Activated T-cell treated with anti-CD3 and anti-CD28 coated beads for 1 hour (primary cell): ENCODE measurements at regions not wholly inside any gene's neighbourhood (a gene's known extent, or its start where the extent isn't known, plus 50 kb on each side); places are given as distances from the start of the nearest gene placed in this dataset.

Experiments used
- DNase-seq: peaks from one replicate; pipeline ENCODE4 v3.0.0-alpha.2; 2020; ENCODE audit warnings: low read depth

DNA sequence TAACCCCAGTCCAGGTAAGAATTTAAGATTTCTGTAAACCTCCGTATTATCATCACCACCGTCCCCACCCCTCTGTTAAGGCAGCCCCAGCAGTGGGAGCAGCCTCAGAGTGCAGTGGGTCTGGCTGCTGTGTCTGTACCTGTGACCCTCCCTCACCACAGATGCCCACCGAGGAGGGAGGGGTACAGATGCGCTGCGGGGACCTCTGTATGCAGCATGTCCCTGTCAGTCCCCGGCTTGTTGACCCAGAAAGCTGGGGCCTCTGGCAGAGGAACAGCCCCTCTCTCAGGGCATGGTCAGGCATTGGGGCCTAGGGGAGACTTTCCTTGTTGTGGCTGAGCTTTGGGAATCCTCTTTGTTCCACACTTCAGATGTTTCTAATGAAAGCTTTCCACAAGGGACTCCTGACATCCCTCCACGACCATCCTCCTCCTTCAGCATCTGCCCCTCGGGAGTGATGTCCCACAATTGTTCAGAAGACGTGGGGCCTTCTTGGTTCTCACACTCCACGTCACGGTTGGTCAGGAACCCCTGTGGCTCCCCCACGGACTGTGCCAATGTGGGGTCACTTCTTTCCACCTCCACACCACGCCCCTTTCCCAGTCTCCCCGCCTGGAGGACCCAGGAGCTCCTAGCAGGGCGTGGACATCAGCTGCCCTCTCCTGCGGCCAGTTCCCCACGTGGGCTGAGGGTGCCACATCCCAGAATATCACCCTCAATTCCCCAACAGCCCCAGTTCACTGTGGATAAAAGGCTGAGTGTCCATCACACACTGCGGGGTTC, 384.2 kb upstream of the MYT1L start:
- no peak for DNase-seq

DNA sequence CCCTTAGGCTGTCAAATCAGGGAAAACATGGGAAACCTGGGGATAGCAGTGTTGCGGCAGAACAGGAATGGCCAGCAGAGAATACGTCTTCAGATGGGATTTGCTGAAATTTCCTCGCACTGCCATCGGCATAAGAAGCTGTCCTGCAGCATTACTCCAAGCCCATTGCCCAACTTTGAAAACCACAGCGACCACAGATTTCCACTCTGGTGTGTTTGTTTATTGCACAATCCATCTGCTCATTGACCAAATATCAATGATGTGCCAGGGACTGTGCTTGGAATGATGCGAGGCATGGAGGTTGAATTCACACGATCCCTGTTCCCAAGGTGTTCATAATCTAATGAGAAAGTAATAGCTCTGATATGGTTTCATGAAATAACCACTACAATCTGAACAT, 383.3 kb upstream of the MYT1L start:
- no peak for DNase-seq

DNA sequence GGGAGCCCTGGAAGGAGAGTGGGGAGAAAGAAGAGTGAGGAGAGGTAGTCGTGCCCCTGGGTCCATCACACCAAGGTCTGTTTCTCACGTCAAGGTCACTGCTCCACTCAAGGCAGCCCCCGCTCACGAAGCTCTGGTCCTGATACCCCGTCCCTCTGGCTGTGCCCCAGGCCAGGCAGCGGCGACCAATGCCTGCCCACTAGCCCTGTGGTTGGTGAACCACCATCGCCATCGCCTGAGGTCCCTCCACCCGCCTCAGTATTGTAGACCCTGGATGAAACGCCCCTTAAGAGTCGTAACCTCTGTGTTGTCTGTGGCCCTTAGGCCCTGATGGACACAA, 378.3 kb upstream of the MYT1L start:
- no peak for DNase-seq

DNA sequence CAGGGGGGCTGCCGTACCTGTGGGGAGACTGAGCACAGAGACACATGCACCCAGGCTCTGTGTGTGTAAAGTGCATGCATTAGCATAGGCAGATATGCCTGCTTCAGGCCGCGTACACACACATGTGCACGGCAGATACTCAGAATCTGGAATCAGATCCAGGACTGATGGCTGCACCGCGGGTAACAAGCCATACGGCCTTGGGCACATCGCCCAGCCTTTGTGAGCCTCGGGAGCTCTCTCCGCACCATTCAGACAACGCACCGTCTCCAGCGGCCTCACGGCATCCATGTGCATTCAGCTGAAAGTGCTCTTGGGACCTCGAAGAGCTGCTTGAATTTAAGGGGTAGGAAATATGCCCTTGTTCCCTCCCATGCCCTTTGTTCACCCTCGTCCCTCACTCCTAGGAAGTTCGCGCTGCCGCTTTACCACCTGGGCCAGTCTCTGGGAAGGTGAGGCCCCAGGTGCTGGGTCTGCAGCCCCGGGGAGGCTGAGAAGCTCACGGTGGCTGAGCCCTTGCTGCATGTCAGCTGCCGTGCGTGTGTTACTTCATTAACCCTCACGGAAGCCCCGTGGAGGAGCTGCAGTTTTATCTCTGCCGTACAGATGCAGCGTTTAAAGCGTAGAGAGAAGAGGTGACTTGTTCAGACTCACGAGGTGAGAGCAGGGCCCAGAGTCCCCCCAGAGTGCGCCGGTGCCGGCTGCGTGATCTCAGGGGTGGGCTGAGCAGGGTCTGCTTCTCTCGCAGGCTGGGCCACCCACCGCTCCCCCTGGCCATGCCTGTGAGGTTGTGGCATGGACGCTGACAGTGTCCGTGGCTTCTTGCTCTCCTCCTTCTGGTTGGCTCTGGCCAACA, 377.7 kb upstream of the MYT1L start:
- no peak for DNase-seq

DNA sequence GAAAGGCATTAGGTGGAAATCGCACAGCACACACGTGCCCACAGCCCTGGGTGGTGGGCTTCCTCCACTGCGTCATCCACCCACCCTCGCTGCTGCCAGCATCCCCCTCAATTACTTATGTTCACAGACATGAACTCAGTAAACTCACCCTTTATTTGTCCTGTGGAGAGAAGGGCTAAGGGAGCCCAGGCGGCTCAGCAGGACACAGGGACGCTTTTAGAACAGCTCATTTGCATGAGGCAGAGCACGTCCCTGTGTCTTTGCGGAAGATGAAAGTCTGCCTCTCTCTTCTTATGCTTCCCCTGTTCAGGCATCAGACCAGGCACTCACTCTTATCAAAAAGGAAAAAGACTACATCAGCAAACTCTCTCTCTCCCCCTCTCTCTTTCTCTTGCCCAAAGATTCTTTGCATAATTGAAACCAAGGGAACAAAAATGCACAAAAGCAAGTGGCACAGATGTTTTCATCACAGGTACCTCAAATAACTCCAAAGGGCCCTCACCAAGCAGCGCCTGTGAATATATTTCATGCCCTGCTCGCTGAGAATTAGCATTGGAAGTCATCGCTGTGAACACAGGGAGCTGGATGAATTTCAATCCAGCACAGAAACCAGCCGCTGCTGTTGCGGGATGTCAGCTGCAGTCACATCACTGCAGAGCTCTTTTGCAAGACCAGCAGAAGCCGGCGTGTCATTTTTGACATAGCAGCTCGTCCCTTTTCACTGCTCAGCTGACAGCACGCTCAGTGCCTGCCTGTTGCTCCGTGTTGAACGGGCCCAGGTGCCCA, 376.3 kb upstream of the MYT1L start:
- no peak for DNase-seq

DNA sequence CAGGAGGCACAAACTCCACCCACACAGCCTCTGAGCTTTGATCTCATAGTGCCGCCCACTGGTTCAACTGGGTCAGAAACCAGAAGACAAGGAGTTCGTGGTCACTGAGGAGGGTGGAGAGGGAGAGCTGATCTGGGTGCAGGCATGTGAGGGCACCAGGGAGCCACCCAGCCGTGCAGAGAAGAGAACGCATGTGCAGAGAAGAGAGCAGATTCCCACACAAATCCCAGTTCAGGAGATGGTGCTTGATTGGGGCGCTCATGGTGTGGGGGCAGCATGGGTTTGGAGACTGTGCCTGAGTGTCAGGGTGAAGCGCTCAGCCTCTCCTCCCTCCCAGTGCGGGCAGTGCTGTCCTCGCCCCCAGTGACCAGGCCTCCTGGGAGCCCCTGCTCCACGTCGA, 375.2 kb upstream of the MYT1L start:
- DNase-seq: no peak

DNA sequence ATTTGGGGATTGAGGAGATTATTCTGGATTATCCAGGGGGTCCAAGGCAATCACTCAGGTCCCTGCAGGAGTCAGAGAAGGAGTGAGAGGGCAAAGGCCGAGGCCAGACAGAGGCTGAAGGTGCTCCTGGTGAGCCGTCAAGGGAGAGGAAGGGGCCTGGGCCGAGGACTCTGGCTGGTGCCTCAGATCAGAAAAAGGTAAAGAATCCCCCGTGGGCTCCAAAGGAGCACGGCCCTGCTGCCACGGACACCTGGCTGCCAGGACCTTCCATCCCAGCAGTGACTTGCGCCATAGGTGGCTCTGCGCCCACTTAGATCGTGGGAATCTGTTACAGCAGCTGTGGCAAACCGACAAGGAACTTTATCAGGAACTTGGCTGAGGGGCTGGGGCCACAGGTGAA, 374.8 kb upstream of the MYT1L start:
- DNase-seq: no peak

DNA sequence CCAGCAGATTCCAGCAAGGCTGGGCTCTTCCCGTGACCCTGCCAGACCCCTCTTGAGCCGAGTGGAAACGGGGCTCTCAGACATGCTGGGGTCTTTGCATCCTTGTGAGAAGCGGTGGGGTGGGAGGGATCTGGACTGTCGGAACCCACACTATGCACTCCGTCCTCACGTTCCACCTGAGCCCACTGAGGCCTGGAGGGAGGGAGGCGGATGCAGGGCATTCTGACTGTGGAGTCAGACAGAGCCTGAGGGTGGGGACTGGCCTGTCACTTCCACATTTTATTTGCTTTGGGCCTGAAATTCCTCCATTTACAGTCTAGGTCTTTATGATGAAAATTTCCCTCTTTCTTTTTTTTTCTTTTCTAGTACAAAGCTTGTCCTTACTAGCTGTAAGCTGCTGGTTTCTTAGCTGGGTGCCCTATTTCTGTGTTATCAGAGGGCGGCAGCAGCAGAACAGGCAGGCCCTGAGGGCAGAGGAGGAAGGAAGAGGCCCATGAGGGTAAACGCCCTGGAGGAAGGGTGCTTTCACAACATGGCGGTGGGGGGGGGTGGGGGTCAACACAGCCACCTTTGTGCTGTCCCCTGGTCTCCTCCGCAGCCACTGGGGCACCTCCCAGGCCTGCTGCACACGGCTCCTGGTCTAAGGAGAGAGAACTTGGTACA, 373.5 kb upstream of the MYT1L start:
- DNase-seq: no peak

DNA sequence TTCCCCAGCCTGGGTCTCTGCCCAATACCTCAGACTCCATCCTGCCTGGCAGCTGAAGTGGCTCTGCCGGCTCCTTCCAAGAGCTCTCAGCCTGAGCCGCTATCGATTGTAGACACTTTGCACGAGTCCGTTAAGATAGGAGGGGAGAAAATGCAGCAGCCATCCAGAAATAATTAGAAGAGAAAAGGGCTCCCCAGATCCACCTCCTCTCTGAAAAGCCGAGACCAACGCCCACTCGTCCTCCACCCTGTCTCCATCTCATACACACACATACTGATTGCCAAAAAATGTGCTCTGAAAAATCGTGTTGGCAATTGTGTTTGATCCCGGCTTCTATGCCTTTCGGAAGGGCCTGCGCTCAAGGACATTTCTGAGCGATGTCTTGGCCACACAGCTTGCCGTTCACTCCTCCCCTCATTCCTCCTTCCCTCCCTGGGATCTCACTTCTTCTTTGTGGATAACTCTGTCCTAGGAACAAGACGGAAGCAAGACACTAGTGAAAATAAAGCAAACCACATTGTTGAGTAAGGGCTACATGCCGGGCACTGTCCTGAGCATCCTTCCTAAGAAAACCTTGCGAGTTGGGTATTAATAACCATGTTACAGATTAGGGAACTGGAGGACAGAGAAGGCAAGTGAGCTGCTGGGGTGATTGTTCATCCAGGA, 372.8 kb upstream of the MYT1L start:
- no peak for DNase-seq

DNA sequence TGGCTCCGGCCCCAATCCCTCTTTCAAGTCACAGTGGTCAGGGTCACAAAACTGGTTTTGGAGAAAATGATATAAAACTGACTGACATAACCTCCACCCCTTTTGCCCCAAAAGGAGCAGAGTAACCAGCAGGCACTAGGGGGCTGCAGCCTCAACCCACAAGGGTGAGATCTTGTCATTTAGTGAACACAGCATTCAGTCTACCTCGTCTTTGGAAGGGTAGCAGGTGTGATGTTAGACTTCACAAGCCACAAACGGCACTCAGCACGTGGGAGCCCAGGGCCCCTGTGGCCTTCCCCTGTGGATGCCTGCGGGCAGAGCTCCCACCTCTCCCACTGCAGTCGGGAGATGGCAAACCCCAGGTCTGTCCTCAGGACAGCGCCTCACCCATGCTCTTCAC, 372.1 kb upstream of the MYT1L start:
- no peak for DNase-seq

DNA sequence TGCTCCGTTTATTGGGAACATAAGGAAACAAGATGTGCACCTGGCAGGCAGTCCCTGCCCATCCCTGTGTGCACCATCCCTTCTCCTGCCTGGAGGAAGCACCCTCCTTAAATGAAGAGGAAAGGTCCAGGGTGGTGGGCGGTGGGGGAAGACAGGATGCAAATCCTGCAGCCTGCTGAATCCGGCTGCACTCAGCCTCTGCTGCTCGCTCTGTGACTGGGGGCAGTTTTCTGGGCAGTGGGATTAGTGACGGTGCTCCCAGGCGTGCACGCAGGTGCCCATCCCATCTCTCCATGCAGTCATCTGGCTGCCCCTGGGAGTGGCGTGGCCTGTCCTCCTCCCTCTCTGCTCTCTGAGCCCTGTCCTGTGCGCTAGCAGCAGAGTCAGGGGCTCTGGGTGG, 371.3 kb upstream of the MYT1L start:
- no peak for DNase-seq

DNA sequence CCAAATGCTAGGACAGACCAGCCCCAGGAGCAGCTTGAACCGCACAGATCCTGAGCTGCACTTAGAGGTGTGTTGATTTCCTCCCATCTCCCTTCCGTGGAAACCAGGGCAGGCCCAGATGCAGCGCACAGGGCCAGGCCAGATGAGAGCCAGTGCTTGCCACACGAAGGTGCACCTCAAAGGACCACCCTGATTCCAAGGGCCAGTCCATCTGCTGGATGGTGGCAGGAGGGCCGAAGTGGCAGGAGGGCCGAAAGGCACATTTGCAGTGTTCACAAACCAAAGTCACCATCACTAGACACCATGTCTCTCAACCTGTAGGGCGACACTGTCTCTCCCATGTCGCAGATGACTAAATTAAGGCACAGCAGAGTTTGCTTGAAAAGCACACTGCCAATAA, 370.7 kb upstream of the MYT1L start:
- no peak for DNase-seq

DNA sequence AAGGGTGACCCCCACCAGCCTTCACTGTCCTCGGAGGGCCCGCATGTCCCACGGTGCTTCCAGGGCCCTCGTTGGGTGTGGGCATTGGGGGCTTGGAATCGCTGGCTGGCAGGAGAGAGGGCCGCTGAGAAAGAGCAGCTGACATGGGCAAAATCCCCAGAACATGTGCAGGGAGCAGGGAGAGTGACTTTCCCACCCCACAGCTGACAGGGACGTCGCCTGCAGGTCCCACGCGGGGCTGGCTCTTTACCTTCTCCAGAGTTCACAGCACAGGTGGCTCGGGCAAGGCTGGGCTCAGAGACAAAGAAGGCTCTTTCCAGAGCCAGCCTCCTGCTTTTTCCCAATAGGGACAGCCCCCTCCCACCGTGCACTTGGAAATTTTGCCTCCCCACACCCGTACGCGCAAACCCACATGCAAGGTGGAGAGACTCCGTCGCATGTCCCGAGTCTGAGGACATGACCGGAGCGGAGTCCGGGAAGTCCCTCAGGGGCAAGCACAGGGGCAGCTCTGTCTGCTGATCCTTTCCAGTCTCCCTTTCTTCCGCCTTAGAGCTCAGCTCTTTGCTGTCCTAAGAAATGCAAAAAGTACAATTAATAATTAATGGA, 370.2 kb upstream of the MYT1L start:
- DNase-seq: no peak

DNA sequence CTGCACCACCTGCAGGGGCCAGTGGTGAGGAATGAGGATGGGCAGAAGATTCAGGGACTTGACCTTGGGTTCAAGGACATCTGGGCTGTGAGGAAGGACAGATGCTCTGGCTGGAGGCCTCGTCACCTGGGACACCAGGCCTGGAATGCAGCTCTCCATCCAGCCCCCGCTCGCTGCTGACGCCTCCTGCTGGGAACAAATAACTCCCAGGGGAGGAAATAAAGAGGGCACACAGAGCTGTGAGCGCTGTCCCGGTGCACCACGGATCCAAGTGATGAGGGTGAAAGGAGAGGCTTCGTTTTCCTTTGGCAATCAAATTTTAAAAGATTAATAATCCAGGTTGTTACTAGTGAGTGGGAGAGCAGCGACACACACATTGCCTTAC, 368.0 kb upstream of the MYT1L start:
- no peak for DNase-seq

DNA sequence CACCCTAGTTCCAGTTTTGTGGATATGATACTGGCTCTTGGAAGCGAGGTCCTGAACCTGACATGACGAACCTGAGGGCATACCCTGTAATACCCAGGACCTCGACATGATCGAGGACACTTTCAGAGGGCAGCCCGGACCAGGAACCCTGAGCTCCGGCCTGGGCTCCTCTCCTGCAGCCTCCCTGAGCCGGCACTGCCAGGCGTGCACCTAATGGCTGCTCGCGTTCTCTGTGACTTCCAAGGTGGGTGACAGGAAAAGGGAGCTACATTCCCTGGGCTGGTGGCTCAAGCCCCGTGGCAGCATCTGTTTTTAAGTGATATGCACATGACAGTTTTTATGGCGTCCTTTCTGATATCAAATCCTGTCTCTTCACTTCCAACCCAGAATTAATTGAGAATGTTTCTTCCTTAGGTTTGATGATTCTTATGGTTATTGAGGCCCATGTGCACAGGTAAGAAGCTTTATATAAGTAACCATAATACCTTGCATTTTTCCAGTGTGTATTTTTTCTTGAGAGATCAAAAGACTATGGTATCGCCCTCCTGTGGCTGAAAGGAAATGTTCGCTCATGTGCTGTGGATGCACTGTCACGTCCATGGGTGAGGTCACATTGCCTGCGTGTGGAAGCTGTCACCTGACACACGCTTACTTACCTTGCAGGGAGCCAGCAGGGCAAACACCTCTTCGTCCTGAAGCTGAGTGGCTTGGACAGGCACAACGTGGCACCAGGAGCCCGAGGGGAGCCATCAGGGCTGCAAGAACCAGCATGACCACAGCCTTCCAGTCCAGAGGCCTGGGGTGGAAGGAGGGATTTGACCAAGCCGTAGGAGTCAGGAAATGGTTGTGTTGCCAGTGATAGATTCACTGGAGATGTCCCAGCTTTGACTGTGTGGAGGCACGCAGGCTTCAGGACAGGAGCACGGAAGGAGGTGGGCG, 367.4 kb upstream of the MYT1L start:
- no peak for DNase-seq

DNA sequence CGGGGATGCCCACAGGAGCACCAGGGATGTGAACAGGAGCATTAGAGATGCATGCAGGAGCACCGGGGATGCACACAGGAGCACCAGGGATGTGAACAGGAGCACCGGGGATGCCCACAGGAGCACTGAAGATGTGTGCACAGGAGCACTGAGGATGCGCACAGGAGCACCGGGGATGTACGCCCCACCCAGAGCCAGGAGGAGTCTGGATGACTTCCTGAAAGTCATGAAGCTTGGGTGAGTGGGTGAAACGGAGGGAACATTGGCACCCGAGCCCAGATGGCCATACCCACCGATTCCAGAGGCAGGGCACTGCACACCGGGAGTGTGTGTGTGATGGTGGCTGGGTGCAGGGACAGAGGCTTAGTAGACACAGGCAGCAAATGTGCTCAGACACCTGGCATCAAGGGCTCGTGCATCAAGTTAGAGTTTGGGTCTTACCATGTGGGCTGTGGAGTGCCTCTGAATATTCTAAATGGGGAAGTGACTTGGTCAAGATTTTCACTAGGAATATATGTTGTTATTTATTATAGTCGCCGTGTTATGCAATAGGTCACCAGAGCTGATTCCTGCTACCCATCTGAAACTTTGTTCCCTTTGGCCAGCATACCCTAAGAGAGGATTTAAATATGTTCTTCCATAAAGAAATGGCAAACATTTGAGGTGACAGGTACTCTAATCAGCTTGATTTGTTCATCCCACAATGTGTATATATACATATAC, 365.8 kb upstream of the MYT1L start:
- DNase-seq: no peak

DNA sequence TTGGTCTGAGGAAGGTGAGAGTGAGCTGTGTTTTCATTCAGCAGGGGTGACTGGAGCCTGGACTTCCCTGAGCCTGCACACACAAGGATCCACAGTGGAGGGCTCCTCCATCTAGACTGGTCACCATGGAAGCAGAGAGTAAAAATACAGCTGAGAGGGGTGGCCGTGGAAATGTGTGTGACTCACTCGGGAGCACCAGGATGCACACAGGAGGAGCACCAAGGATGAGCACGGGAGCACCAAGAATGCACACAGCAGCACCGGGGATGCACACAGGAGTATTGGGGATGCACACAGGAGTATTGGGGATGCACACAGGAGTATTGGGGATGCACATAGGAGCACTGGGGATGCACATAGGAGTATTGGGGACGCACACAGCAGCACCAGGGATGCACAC, 365.2 kb upstream of the MYT1L start:
- no peak for DNase-seq

DNA sequence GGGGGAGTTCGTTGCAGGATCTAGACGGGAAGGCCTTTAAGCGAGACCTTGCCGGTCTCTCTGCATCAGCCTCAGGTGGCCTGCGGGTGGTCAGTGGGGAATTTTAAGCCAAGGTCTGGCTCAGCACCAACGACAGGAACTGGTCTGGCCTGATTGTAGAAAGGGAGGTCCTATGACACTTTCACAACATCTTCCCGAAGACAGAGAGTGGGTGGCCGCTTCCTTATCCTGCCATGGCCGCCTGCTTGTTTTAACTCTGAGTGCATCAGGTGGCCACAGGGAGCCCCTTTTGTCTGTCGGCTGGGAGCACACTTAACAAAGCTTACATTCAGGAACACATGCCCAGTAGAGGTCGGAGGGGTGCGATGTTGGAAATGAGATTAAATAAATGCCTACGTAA, 363.7 kb upstream of the MYT1L start:
- no peak for DNase-seq

DNA sequence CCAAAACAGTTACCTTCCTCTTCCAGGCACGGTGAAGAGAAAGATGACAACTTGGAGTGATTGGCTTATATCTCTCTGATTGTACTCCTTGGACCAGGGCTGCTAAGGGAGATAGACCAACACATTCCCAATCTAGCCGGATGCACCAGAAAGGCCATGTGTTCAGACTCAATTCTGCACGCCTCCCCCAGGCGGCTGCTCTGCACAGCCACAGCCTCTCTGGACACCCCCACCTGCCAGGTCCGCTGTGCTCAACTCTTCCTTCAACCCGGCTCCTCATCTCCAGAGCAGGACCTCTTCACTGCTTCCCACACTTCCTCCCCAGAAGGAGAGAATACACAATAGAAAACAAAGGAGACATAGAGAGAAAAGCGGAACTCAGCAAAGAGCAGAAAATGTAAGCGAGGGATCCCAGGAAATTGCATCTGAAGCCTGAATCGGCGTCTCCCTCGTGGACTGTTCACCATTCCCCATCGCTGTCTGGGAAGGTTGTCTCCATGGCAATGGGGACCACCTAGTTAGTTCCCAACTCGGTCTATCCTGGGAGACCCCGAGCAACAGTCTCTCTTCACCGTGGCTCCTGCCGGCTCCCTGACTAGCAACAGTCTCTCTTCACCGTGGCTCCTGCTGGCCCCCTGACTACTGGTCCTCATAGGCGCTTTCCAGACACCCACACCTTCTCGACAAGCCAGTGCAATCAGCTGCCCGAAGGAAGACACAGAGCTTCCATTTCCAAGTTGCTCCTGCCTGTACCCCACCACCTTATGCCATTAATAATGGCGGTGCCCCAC, 361.7 kb upstream of the MYT1L start:
- no peak for DNase-seq
